Panc1 (cell line): ENCODE measurements at regions not wholly inside any gene's neighbourhood (a gene's known extent, or its start where the extent isn't known, plus 50 kb on each side); places are given as distances from the start of the nearest gene placed in this dataset.

Experiments used
- ATAC-seq: fragments of 200-7000 bp; cut with Tn5 transposase; 2 replicates; pipeline ENCODE4 v1.9.1; 2020; ENCODE audit warnings: mild to moderate bottlenecking, moderate library complexity
- BruUV-seq: library from RNA; stranded (reverse); fragments of 400-500 nt; replicated peaks from 2 replicates; lab custom pipeline; 2021; lab: Mats Ljungman, UMichigan
- CTCF ChIA-PET: fragments of 300-600 bp; sonication (Branson Sonifier 250); formaldehyde crosslinking; loops from one replicate; lab custom pipeline; 2022; ENCODE audit warnings: antibody characterized with exemption; lab: Charles Lee
- POLR2A ChIA-PET: fragments of 300-600 bp; sonication (Branson Sonifier 250); formaldehyde crosslinking; loops from one replicate; lab custom pipeline; 2022; ENCODE audit warnings: antibody characterized with exemption; lab: Charles Lee
- DNase-seq: peaks from one replicate; pipeline ENCODE4 v3.0.0-alpha.2; 2010; ENCODE audit warnings: low read depth, low spot score
- H3K27ac ChIP-seq: 2 replicates; pipeline ENCODE4 v1.5.1; 2011; ENCODE audit warnings: mild to moderate bottlenecking, low read length, inconsistent platforms
- H3K27me3 ChIP-seq: fragments of 200-500 bp; sonication (Bioruptor generic); 2 replicates; pipeline ENCODE4 v1.6.0; 2014; ENCODE audit warnings: low read length, inconsistent platforms; ENCODE audit not compliant: control insufficient read depth, insufficient read depth
- H3K36me3 ChIP-seq: fragments of 200-500 bp; sonication (Bioruptor generic); 2 replicates; pipeline ENCODE4 v1.5.1; 2014; ENCODE audit warnings: inconsistent platforms, mild to moderate bottlenecking, low read length, moderate library complexity; ENCODE audit not compliant: control insufficient read depth, insufficient read depth
- H3K4me1 ChIP-seq: 2 replicates; pipeline ENCODE4 v1.5.1; 2011; ENCODE audit warnings: inconsistent platforms, mild to moderate bottlenecking, low read length, moderate library complexity; ENCODE audit not compliant: control insufficient read depth, insufficient read depth
- H3K4me3 ChIP-seq, 2 experiments: 2 replicates each; pipeline ENCODE4 v1.5.1; 2011 to 2012; ENCODE audit warnings: low read depth in 2 of 2, low read length in 2 of 2, mild to moderate bottlenecking in 2 of 2, inconsistent platforms in 1 of 2, moderate library complexity in 1 of 2
- H3K9me3 ChIP-seq: fragments of 200-500 bp; sonication (Bioruptor generic); 2 replicates; pipeline ENCODE4 v1.5.1; 2014; ENCODE audit warnings: low read depth, mild to moderate bottlenecking, inconsistent platforms, low read length, moderate library complexity; ENCODE audit not compliant: control insufficient read depth, insufficient read depth
- CTCF ChIP-seq: fragments of 450-650 bp; IDR thresholded peaks from 2 replicates; pipeline ENCODE4 v1.5.1; 2017; ENCODE audit warnings: mild to moderate bottlenecking
- POLR2AphosphoS5 ChIP-seq: IDR thresholded peaks from 2 replicates; pipeline ENCODE4 v1.6.1; 2012; ENCODE audit warnings: mild to moderate bottlenecking, low read depth, low read length, moderate library complexity
- REST ChIP-seq, 2 experiments: IDR thresholded peaks; 2 replicates each; pipeline ENCODE4 v1.6.1; 2011 to 2012; ENCODE audit warnings: low read depth in 2 of 2, control low read depth in 1 of 2, low read length in 1 of 2, mild to moderate bottlenecking in 1 of 2, moderate library complexity in 1 of 2; ENCODE audit not compliant: insufficient read depth in 1 of 2
- TCF7L2 ChIP-seq: IDR thresholded peaks from 2 replicates; pipeline ENCODE4 v1.6.1; 2011; ENCODE audit warnings: mild to moderate bottlenecking, low read depth, low read length, inconsistent platforms
- in situ Hi-C: cut with HindIII; loops from 2 replicates; pipeline ENCODE4 v1.10.0; 2016; ENCODE audit warnings: low sequenced_read_pairs, low pct_unique_long_range_greater_than_20kb
- intact Hi-C: fragments of 100-400 bp; cut with micrococcal nuclease; formaldehyde crosslinking; loops from one replicate; pipeline ENCODE4 v1.10.0; 2022; ENCODE audit not compliant: unreplicated experiment

DNA sequence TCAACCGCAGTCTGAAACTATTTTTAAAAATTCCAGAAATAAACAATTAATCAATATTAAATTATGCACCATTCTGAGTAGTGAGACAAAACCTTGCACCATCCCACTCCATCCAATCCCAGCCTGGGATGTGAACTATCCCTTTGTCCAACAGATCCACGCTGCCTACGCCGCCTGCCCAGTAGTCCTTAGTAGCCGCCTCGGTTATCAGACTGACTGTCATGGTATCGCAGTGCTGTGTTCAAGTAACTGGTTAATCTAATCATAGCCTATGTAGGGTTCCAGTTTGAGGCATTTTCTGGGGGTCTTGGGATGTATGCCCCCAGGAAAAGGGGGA is 437.7 kb downstream of the HS3ST3B1 start:
- no peaks in the 10 kb centered on the region for H3K27me3 ChIP-seq
- H3K4me3 ChIP-seq: no peak overlapping the region
- POLR2A ChIA-PET: no interaction called here
- DNase-seq: no peak
- no TSS peak for BruUV-seq
- no peak for ATAC-seq
- H3K27ac ChIP-seq: no peak overlapping the region
- intact Hi-C loops: no loop called here
- no peaks in the 10 kb centered on the region for H3K36me3 ChIP-seq
- CTCF ChIA-PET: no interaction called here
- H3K9me3 ChIP-seq: no peaks in the 10 kb centered on the region
- no peaks in the 10 kb centered on the region for H3K4me1 ChIP-seq
- in situ Hi-C loops: no loop called here
- no peak for TF ChIP-seq CTCF

DNA sequence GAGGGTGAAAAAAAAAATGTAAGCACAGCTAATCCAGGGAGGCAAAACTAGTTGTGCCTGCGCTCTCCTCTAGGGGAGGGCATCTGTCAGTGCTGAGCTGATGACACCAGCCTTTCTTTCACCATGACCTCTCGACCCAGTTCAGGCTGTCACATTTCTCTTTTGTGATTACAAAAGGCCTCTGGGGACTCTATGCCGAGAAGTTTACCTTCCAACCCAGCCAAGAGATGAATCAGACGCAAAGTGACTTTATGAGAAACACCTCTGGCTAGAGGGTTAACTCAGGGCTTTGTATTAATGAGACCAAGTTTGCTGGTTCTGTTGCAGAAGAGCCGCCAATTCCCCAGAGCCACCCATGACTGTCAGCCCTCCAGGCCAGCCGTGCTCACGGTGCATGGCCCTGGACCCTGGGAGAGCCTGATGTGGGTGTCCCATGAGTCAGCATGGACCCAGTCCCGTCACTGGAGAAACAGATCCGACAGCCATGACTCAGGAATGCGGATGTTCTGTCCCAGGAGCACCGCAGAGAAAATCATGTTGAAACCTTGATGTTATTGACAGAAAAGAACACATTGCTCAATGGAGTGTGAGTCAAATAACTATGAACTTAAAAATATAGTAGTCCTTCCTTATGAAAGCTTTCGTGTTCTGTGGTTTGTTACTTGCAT is 437.2 kb downstream of the HS3ST3B1 start:
- CTCF ChIA-PET: no interaction called here
- DNase-seq (peak; percentile 63), ATAC-seq (no peak)
- intact Hi-C loops: no loop called here
- in situ Hi-C loops: no loop called here
- H3K36me3 ChIP-seq: no peaks in the 10 kb centered on the region
- H3K4me1 ChIP-seq: no peaks in the 10 kb centered on the region
- no peaks in the 10 kb centered on the region for H3K9me3 ChIP-seq
- POLR2A ChIA-PET: no interaction called here
- no peak overlapping the region for H3K27ac ChIP-seq
- H3K4me3 ChIP-seq: no peak overlapping the region
- BruUV-seq: no TSS peak
- TF ChIP-seq CTCF (no peak), TCF7L2 (no peak)
- no peaks in the 10 kb centered on the region for H3K27me3 ChIP-seq

DNA sequence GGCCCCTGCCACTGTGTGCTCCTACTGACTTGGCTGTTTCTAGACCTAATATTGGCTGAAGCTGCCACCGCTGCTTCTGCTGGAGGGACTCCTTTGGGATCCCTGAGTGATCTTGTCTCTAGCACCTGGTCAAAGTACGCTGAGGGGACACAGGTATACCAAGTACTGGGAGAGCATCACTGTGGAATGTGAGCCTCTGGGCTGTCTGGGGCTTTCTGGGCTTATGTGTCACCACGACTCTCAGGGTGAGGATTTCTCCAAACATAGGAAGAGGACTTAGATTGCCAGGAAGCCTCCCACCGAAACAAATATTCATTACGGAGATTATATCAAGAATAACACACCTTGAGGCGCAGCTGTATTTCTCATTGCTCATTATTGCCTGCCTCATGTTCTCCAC is 435.8 kb downstream of the HS3ST3B1 start:
- in situ Hi-C loops: no loop called here
- BruUV-seq: no TSS peak
- Histone ChIP-seq H3K4me1 (no peaks in the 10 kb centered on the region), H3K27ac (no peak overlapping the region), H3K4me3 (no peak overlapping the region), H3K9me3 (no peaks in the 10 kb centered on the region), H3K27me3 (no peaks in the 10 kb centered on the region), H3K36me3 (no peaks in the 10 kb centered on the region)
- DNase-seq: no peak
- intact Hi-C loops: no loop called here
- TF ChIP-seq POLR2AphosphoS5: no peak
- no peak for TF ChIP-seq REST (IDR thresholded peaks at IDR 0.05; ENCODE audit: insufficient read depth in 1 of 2, low read depth in 2 of 2, low read length in 1 of 2)
- TF ChIP-seq TCF7L2: no peak
- ATAC-seq: no peak
- ChIA-PET POLR2A (no interaction called here), CTCF (no interaction called here)
